ENCODE measurements at regions not wholly inside any gene's neighbourhood (a gene's known extent, or its start where the extent isn't known, plus 50 kb on each side); places are given as distances from the start of the nearest gene placed in this dataset.

GRCh38 chr5:159385536-159385935 lies 55.2 kb upstream of the IL12B start:
- DNase-seq (ENCODE audit: low read depth), result no peak
- no peak overlapping the region for H3K4me3 ChIP-seq (ENCODE audit: low read depth, low read length)
- no peak for TF ChIP-seq CTCF (conservative IDR thresholded peaks at IDR 0.05; ENCODE audit: low read depth, low read length)

- no peak for DNase-seq (ENCODE audit: low read depth)
- no peak overlapping the region for H3K4me3 ChIP-seq (ENCODE audit: low read depth, low read length)
- no peak for TF ChIP-seq CTCF (conservative IDR thresholded peaks at IDR 0.05; ENCODE audit: low read depth, low read length)
These were observed 55.9 kb upstream of the IL12B start for GRCh38 chr5:159386028-159386711.

GRCh38 chr5:159392871-159393270 lies 62.6 kb upstream of the IL12B start:
- H3K4me3 ChIP-seq (ENCODE audit: low read depth, low read length), result no peak overlapping the region
- no peak for DNase-seq (ENCODE audit: low read depth)
- TF ChIP-seq CTCF (conservative IDR thresholded peaks at IDR 0.05; ENCODE audit: low read depth, low read length), result no peak

GRCh38 chr5:159393854-159394274 lies 63.6 kb upstream of the IL12B start:
- no peak for TF ChIP-seq CTCF (conservative IDR thresholded peaks at IDR 0.05; ENCODE audit: low read depth, low read length)
- DNase-seq (ENCODE audit: low read depth), result no peak
- no peak overlapping the region for H3K4me3 ChIP-seq (ENCODE audit: low read depth, low read length)

- no peak for DNase-seq (ENCODE audit: low read depth)
- no peak overlapping the region for H3K4me3 ChIP-seq (ENCODE audit: low read depth, low read length)
- no peak for TF ChIP-seq CTCF (conservative IDR thresholded peaks at IDR 0.05; ENCODE audit: low read depth, low read length)
These were observed 64.9 kb upstream of the IL12B start for GRCh38 chr5:159395202-159395601.

GRCh38 chr5:159398936-159399335 lies 68.6 kb upstream of the IL12B start:
- DNase-seq (ENCODE audit: low read depth), result no peak
- H3K4me3 ChIP-seq (ENCODE audit: low read depth, low read length), result no peak overlapping the region

More at GRCh38 chr5:159398936-159399335, 68.6 kb upstream of the IL12B start:
- no peak for TF ChIP-seq CTCF (conservative IDR thresholded peaks at IDR 0.05; ENCODE audit: low read depth, low read length)
